Neural cell (in vitro differentiated cells): ENCODE measurements at regions not wholly inside any gene's neighbourhood (a gene's known extent, or its start where the extent isn't known, plus 50 kb on each side); places are given as distances from the start of the nearest gene placed in this dataset.

Source experiments
- SMC3 ChIP-seq: fragments of 450-650 bp; conservative IDR thresholded peaks from 2 replicates; pipeline ENCODE4 v1.6.1; 2014; ENCODE audit warnings: antibody characterized with exemption, mild to moderate bottlenecking, moderate library complexity; ENCODE audit not compliant: poor library complexity
- TAF1 ChIP-seq: IDR thresholded peaks from 2 replicates; pipeline ENCODE4 v1.6.1; 2012; ENCODE audit warnings: low read depth
- TF ChIP-seq, protein P1 (sequence below): fragments of 450-650 bp; IDR thresholded peaks from 2 replicates; pipeline ENCODE4 v1.5.1; 2014; ENCODE audit warnings: antibody characterized with exemption, mild to moderate bottlenecking, moderate library complexity; ENCODE audit not compliant: poor library complexity, severe bottlenecking

DNA sequence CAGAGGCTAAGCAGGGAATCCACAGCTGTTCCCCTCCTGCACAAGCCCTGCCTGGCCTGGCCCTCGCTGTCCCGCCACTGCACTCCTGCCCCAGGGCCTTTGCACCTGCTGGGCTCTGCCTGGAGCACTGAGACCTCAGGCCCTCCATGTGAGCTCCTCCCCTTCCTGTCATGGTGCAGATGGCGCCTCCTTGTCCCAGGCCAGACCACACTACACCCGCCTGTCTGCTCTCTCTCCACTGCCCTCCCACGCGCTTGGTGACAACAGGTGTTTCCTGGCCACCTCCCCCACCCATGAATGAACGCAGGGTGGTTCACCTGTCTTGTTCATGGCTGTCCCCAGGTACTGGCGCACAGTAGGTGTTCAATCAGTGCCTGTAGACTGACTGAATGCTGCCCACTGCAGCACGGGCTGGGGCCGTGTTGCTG, 82.9 kb downstream of the NCOR2 start:
- TF ChIP-seq SMC3 (no peak), TAF1 (no peak)
- TF ChIP-seq, protein P1, sequence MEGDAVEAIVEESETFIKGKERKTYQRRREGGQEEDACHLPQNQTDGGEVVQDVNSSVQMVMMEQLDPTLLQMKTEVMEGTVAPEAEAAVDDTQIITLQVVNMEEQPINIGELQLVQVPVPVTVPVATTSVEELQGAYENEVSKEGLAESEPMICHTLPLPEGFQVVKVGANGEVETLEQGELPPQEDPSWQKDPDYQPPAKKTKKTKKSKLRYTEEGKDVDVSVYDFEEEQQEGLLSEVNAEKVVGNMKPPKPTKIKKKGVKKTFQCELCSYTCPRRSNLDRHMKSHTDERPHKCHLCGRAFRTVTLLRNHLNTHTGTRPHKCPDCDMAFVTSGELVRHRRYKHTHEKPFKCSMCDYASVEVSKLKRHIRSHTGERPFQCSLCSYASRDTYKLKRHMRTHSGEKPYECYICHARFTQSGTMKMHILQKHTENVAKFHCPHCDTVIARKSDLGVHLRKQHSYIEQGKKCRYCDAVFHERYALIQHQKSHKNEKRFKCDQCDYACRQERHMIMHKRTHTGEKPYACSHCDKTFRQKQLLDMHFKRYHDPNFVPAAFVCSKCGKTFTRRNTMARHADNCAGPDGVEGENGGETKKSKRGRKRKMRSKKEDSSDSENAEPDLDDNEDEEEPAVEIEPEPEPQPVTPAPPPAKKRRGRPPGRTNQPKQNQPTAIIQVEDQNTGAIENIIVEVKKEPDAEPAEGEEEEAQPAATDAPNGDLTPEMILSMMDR = no peak
